Nephron (organoid): ENCODE measurements at regions not wholly inside any gene's neighbourhood (a gene's known extent, or its start where the extent isn't known, plus 50 kb on each side); places are given as distances from the start of the nearest gene placed in this dataset.

ENCODE experiments used
- H3K27ac Mint-ChIP-seq, 3 experiments: 2 replicates each; pipeline ENCODE4 v1.8.0; 2020; ENCODE audit warnings: mixed read lengths in 3 of 3, mild to moderate bottlenecking in 2 of 3, moderate library complexity in 1 of 3
- H3K27me3 Mint-ChIP-seq: 2 replicates; pipeline ENCODE4 v1.8.0; 2021; ENCODE audit warnings: low read depth, mild to moderate bottlenecking, moderate library complexity, mixed read lengths
- H3K36me3 Mint-ChIP-seq: 2 replicates; pipeline ENCODE4 v1.8.0; 2020; ENCODE audit warnings: low read depth, mixed read lengths
- H3K4me1 Mint-ChIP-seq: 2 replicates; pipeline ENCODE4 v1.8.0; 2020; ENCODE audit warnings: mixed read lengths
- H3K4me3 Mint-ChIP-seq, 3 experiments: 2 replicates each; pipeline ENCODE4 v1.8.0; 2020; ENCODE audit warnings: mild to moderate bottlenecking in 3 of 3, mixed read lengths in 3 of 3, moderate library complexity in 2 of 3
- H3K9me3 Mint-ChIP-seq: 2 replicates; pipeline ENCODE4 v1.8.0; 2020; ENCODE audit warnings: mixed read lengths
- CTCF ChIP-seq, 3 experiments: fragments of 200-600 bp; sonication (generic); IDR thresholded peaks; one replicate each; pipeline ENCODE4 v1.5.0; 2021; ENCODE audit warnings: antibody characterized with exemption in 3 of 3; ENCODE audit not compliant: unreplicated experiment in 3 of 3

GRCh38 chr10:78520737-78521430 lies 487.2 kb downstream of the RPS24 start:
- TF ChIP-seq CTCF (IDR thresholded peaks at IDR 0.05; ENCODE audit: unreplicated experiment in 3 of 3): peak in 1 of 3 experiments; percentile 28

GRCh38 chr10:78523453-78523852 lies 489.8 kb downstream of the RPS24 start:
- Mint-ChIP-seq H3K4me3 (no peak overlapping the region), H3K4me1 (peaks cover 17% of the 10 kb centered on the region), H3K27me3 (no peaks in the 10 kb centered on the region), H3K9me3 (peaks cover 7% of the 10 kb centered on the region), H3K27ac (no peak overlapping the region), H3K36me3 (no peaks in the 10 kb centered on the region)
- no peak for TF ChIP-seq CTCF (IDR thresholded peaks at IDR 0.05; ENCODE audit: unreplicated experiment in 3 of 3)

More at GRCh38 chr10:78520737-78521430, 487.2 kb downstream of the RPS24 start:
- Mint-ChIP-seq H3K4me3 (no peak overlapping the region), H3K4me1 (peaks cover 31% of the 10 kb centered on the region), H3K9me3 (peaks cover 4% of the 10 kb centered on the region), H3K36me3 (no peaks in the 10 kb centered on the region), H3K27me3 (no peaks in the 10 kb centered on the region), H3K27ac (peak overlapping the region in 2 of 3 experiments; percentile 10 to 31)

GRCh38 chr10:78524342-78524741 lies 490.7 kb downstream of the RPS24 start:
- H3K4me3 Mint-ChIP-seq: peak overlapping the region in 1 of 3 experiments; percentile 26
- no peaks in the 10 kb centered on the region for H3K36me3 Mint-ChIP-seq
- H3K9me3 Mint-ChIP-seq: peaks cover 9% of the 10 kb centered on the region
- peak overlapping the region; percentile 7 to 34 (median 14) for H3K27ac Mint-ChIP-seq
- no peak for TF ChIP-seq CTCF (IDR thresholded peaks at IDR 0.05; ENCODE audit: unreplicated experiment in 3 of 3)
- H3K27me3 Mint-ChIP-seq: no peaks in the 10 kb centered on the region
- peaks cover 17% of the 10 kb centered on the region for H3K4me1 Mint-ChIP-seq

GRCh38 chr10:78524941-78525340 lies 491.3 kb downstream of the RPS24 start:
- H3K4me3 Mint-ChIP-seq: no peak overlapping the region
- H3K9me3 Mint-ChIP-seq: peaks cover 9% of the 10 kb centered on the region
- H3K36me3 Mint-ChIP-seq: no peaks in the 10 kb centered on the region
- no peak for TF ChIP-seq CTCF (IDR thresholded peaks at IDR 0.05; ENCODE audit: unreplicated experiment in 3 of 3)
- H3K27ac Mint-ChIP-seq: peak overlapping the region in 1 of 3 experiments; percentile 14
- H3K27me3 Mint-ChIP-seq: no peaks in the 10 kb centered on the region
- H3K4me1 Mint-ChIP-seq: peaks cover 18% of the 10 kb centered on the region

DNA sequence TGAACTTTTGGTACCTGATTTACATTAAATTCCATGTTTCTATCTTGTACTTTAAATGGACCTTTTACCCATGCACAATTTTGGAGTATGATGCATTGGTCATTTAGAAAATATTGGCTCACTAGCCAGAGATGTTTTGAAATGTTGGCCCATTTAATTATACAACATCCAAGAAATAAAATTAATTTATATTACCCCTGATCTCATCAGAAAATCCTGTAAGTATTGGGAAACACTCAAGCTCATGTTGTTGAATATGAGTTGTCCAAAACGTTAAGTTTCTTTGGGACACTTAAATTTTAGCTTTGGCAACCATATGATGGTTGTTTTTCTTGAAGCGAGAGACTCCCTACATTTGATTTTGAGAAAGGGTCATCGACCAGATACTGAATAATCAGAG lies 492.7 kb downstream of the RPS24 start:
- Mint-ChIP-seq H3K27ac (no peak overlapping the region), H3K36me3 (no peaks in the 10 kb centered on the region), H3K27me3 (no peaks in the 10 kb centered on the region), H3K4me1 (peaks cover 21% of the 10 kb centered on the region), H3K4me3 (no peak overlapping the region), H3K9me3 (peaks cover 9% of the 10 kb centered on the region)
- no peak for TF ChIP-seq CTCF (IDR thresholded peaks at IDR 0.05; ENCODE audit: unreplicated experiment in 3 of 3)

DNA sequence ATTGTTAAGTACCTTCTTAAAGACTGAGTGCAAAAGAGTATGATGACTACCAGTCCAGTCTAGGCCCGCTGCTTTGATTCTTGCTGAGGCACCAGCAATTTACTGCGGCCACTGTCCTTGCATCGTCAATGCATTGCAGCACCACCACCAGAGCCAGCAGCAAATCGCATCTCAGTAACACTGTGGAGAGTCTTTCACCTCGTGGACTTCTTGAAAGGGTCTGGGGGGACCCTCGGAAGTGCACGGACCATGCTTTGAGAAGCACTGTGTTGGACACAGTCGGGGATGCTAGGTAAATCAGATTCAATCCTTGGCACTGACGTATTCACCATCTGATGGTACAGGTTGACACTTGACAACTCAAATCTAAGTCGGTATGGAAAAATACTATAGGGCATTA lies 493.6 kb downstream of the RPS24 start:
- H3K4me3 Mint-ChIP-seq: no peak overlapping the region
- H3K27me3 Mint-ChIP-seq: no peaks in the 10 kb centered on the region
- H3K4me1 Mint-ChIP-seq: peaks cover 21% of the 10 kb centered on the region
- H3K27ac Mint-ChIP-seq: no peak overlapping the region
- H3K9me3 Mint-ChIP-seq: peaks cover 9% of the 10 kb centered on the region
- TF ChIP-seq CTCF (IDR thresholded peaks at IDR 0.05; ENCODE audit: unreplicated experiment in 3 of 3): no peak
- no peaks in the 10 kb centered on the region for H3K36me3 Mint-ChIP-seq
